ENCODE measurements at regions not wholly inside any gene's neighbourhood (a gene's known extent, or its start where the extent isn't known, plus 50 kb on each side); places are given as distances from the start of the nearest gene placed in this dataset.

DNA sequence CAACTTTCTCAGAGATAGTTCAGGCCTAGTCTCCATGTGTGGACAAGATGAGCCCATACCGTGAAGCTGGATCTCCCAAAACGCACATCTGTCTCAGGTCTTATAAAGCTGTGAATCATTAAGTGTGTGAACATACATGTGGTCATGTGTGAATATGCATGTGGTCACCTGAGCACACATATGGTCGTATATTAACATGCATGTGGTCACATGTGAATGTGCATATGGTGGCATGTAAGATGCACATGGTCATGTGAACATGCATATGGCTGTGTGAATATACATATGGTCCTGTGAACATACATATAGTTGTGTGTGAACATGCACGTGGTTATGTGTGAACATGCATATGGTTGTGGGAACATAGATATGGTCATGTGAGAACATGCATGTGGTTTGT, 172.5 kb upstream of the PZP start:
- H2BK15ac ChIP-seq (ENCODE audit: low read depth, low read length) = no peak overlapping the region
- no peaks in the 10 kb centered on the region for H3K9me3 Mint-ChIP-seq
- H2BK5ac ChIP-seq (ENCODE audit: insufficient read length, low read length) = no peak overlapping the region
- no peak overlapping the region for H4K5ac ChIP-seq (ENCODE audit: insufficient read length, low read depth, low read length)
- H4K20me1 ChIP-seq (ENCODE audit: control insufficient read depth, insufficient read depth, insufficient read length) = peaks cover 3% of the 10 kb centered on the region
- no peak overlapping the region for H3K27ac ChIP-seq (ENCODE audit: insufficient read length, low read depth, low read length)
- no peak overlapping the region for H2BK120ac ChIP-seq (ENCODE audit: low read depth, low read length, poor library complexity, severe bottlenecking)
- no peak overlapping the region for H3K14ac ChIP-seq (ENCODE audit: insufficient read depth, low read length)
- H3K79me1 ChIP-seq (ENCODE audit: insufficient read depth, low read depth, low read length, poor library complexity, severe bottlenecking) = no peaks in the 10 kb centered on the region
- DNase-seq = no peak
- H3K4ac ChIP-seq (ENCODE audit: low read depth, low read length) = no peak overlapping the region
- no peaks in the 10 kb centered on the region for H3K27me3 ChIP-seq (ENCODE audit: insufficient read depth, low read length)
- H3K36me3 Mint-ChIP-seq (ENCODE audit: insufficient read depth in 1 of 3, low read depth in 3 of 3) = no peaks in the 10 kb centered on the region
- no peak overlapping the region for H3K9ac ChIP-seq (ENCODE audit: extremely low read depth, insufficient read length, low read length)
- no CpG with 5 or more reads among the region's 4 CpGs for WGBS (ENCODE audit: extremely low coverage, insufficient read length, low lambda C conversion rate)
- no peak overlapping the region for H3K18ac ChIP-seq (ENCODE audit: insufficient read length, low read depth, low read length)
- H3K4me1 Mint-ChIP-seq = peaks cover 0 to 7% of the 10 kb centered on the region in 2 experiments; a peak in 3 of 4 replicates
- H3K4me3 Mint-ChIP-seq = no peak overlapping the region
- H3K23ac ChIP-seq (ENCODE audit: insufficient read length, low read depth, low read length) = no peak overlapping the region
- no peak overlapping the region for H2BK20ac ChIP-seq (ENCODE audit: low read depth, low read length, poor library complexity, severe bottlenecking)
- H3K4me1 ChIP-seq (ENCODE audit: insufficient read depth, low read length) = no peaks in the 10 kb centered on the region
- no peak overlapping the region for H3K4me2 ChIP-seq (ENCODE audit: insufficient read depth, insufficient read length, low read length)
- TF ChIP-seq, protein P1, sequence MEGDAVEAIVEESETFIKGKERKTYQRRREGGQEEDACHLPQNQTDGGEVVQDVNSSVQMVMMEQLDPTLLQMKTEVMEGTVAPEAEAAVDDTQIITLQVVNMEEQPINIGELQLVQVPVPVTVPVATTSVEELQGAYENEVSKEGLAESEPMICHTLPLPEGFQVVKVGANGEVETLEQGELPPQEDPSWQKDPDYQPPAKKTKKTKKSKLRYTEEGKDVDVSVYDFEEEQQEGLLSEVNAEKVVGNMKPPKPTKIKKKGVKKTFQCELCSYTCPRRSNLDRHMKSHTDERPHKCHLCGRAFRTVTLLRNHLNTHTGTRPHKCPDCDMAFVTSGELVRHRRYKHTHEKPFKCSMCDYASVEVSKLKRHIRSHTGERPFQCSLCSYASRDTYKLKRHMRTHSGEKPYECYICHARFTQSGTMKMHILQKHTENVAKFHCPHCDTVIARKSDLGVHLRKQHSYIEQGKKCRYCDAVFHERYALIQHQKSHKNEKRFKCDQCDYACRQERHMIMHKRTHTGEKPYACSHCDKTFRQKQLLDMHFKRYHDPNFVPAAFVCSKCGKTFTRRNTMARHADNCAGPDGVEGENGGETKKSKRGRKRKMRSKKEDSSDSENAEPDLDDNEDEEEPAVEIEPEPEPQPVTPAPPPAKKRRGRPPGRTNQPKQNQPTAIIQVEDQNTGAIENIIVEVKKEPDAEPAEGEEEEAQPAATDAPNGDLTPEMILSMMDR (conservative IDR thresholded peaks at IDR 0.05) = no peak
- no peak overlapping the region for H3T11ph ChIP-seq (ENCODE audit: low read length)
- no peaks in the 10 kb centered on the region for H3K23me2 ChIP-seq (ENCODE audit: insufficient read length, low read depth, low read length, poor library complexity, severe bottlenecking)
- H3K9me3 ChIP-seq (ENCODE audit: control insufficient read depth, low read depth, low read length) = no peaks in the 10 kb centered on the region
- no peak overlapping the region for H3K27ac Mint-ChIP-seq
- H3K27me3 Mint-ChIP-seq (ENCODE audit: low read depth) = no peaks in the 10 kb centered on the region; the same call in none of the 2 replicates
- no peak overlapping the region for H3K56ac ChIP-seq (ENCODE audit: insufficient read length, low read depth, low read length)
- no peak overlapping the region for H4K8ac ChIP-seq (replicated peaks; ENCODE audit: insufficient read length, low read depth, low read length)
- no peak overlapping the region for H2AK5ac ChIP-seq (ENCODE audit: insufficient read length, low read length)
- no peaks in the 10 kb centered on the region for H3K79me2 ChIP-seq (ENCODE audit: insufficient read depth, low read length)
- H2AFZ ChIP-seq (ENCODE audit: low read length) = no peak overlapping the region
- H2BK12ac ChIP-seq (ENCODE audit: insufficient read length, low read depth, low read length) = no peak overlapping the region
- H4K91ac ChIP-seq (ENCODE audit: insufficient read length, low read depth, low read length) = no peak overlapping the region

Measured in H9 (cell line).